ENCODE measurements at regions not wholly inside any gene's neighbourhood (a gene's known extent, or its start where the extent isn't known, plus 50 kb on each side); places are given as distances from the start of the nearest gene placed in this dataset.

- TF ChIP-seq CSRNP3 (CRISPR knock-in tag; IDR thresholded peaks at IDR 0.05) (no peak), POU6F1 (CRISPR knock-in tag; IDR thresholded peaks at IDR 0.05; ENCODE audit: borderline replicate concordance, low read depth) (no peak), ZNF8 (CRISPR knock-in tag; IDR thresholded peaks at IDR 0.05) (no peak), ISL1 (CRISPR knock-in tag; IDR thresholded peaks at IDR 0.05) (no peak), ZNF70 (CRISPR knock-in tag; IDR thresholded peaks at IDR 0.05) (no peak), TCF4 (CRISPR knock-in tag; IDR thresholded peaks at IDR 0.05; ENCODE audit: borderline replicate concordance) (no peak), GLIS3 (CRISPR knock-in tag; IDR thresholded peaks at IDR 0.05) (no peak), ARNTL (CRISPR knock-in tag; IDR thresholded peaks at IDR 0.05; ENCODE audit: borderline replicate concordance, low read depth) (no peak), PPARA (CRISPR knock-in tag; IDR thresholded peaks at IDR 0.05; ENCODE audit: borderline replicate concordance) (no peak), ZC3H10 (CRISPR knock-in tag; IDR thresholded peaks at IDR 0.05) (no peak), ZNF565 (CRISPR knock-in tag; conservative IDR thresholded peaks at IDR 0.05; ENCODE audit: low read depth) (no peak)
- no peak for ATAC-seq
These were observed 272.1 kb downstream of the HAPSTR1 start for GRCh38 chr16:9363520-9363919.

GRCh38 chr16:9364721-9365369 lies 273.4 kb downstream of the HAPSTR1 start:
- TF ChIP-seq TOX (CRISPR knock-in tag; IDR thresholded peaks at IDR 0.05; ENCODE audit: borderline replicate concordance) (no peak), ZNF70 (CRISPR knock-in tag; IDR thresholded peaks at IDR 0.05) (peak; percentile 94)
- ATAC-seq, result no peak

GRCh38 chr16:9365370-9365728 lies 273.9 kb downstream of the HAPSTR1 start:
- no peak for ATAC-seq
- TF ChIP-seq OSR1 (CRISPR knock-in tag; IDR thresholded peaks at IDR 0.05) (no peak), ZNF8 (CRISPR knock-in tag; IDR thresholded peaks at IDR 0.05) (no peak), ZNF565 (CRISPR knock-in tag; conservative IDR thresholded peaks at IDR 0.05; ENCODE audit: low read depth) (no peak), POU6F1 (CRISPR knock-in tag; IDR thresholded peaks at IDR 0.05; ENCODE audit: borderline replicate concordance, low read depth) (no peak), TOX (CRISPR knock-in tag; IDR thresholded peaks at IDR 0.05; ENCODE audit: borderline replicate concordance) (no peak), CSDC2 (CRISPR knock-in tag; IDR thresholded peaks at IDR 0.05) (no peak), ZFP30 (CRISPR knock-in tag; IDR thresholded peaks at IDR 0.05) (no peak), ESRRG (CRISPR knock-in tag; IDR thresholded peaks at IDR 0.05) (no peak), RARB (CRISPR knock-in tag; IDR thresholded peaks at IDR 0.05) (no peak), ZFP3 (CRISPR knock-in tag; IDR thresholded peaks at IDR 0.05) (no peak), ZNF70 (CRISPR knock-in tag; IDR thresholded peaks at IDR 0.05) (no peak), ZC3H10 (CRISPR knock-in tag; IDR thresholded peaks at IDR 0.05) (no peak), TSHZ2 (CRISPR knock-in tag; IDR thresholded peaks at IDR 0.05) (no peak)

- no peak for ATAC-seq
- TF ChIP-seq OSR1 (CRISPR knock-in tag; IDR thresholded peaks at IDR 0.05) (no peak), TSHZ2 (CRISPR knock-in tag; IDR thresholded peaks at IDR 0.05) (no peak), CREB5 (CRISPR knock-in tag; IDR thresholded peaks at IDR 0.05; ENCODE audit: low read depth) (no peak), ESRRG (CRISPR knock-in tag; IDR thresholded peaks at IDR 0.05) (no peak), GLIS3 (CRISPR knock-in tag; IDR thresholded peaks at IDR 0.05) (no peak), TCF4 (CRISPR knock-in tag; IDR thresholded peaks at IDR 0.05; ENCODE audit: borderline replicate concordance) (no peak)
These were observed 274.9 kb downstream of the HAPSTR1 start for GRCh38 chr16:9366048-9366969.

All from SK-N-SH treated with all-trans-retinoic acid at 6 μM for 48 hours (cell line).